Heart left ventricle (tissue), 13 donors: ENCODE measurements at regions not wholly inside any gene's neighbourhood (a gene's known extent, or its start where the extent isn't known, plus 50 kb on each side); places are given as distances from the start of the nearest gene placed in this dataset.

Experiments
- CTCF ChIP-seq, 12 donors: fragments of 200-600 bp; sonication (generic) in 4 of 12; IDR thresholded peaks; one replicate each; pipeline versions ENCODE4 v1.5.0 to v1.8.0; 2018 to 2022; ENCODE audit warnings: antibody characterized with exemption in 12 of 12, mild to moderate bottlenecking in 5 of 12
- POLR2A ChIP-seq, 2 donors: fragments of 450-650 bp; IDR thresholded peaks; one replicate each; pipeline ENCODE4 v1.6.1; 2017; ENCODE audit warnings: antibody characterized with exemption in 2 of 2, mild to moderate bottlenecking in 2 of 2, moderate library complexity in 2 of 2
- donor health status: ischemic (EF 13 %, LVEDD 7.1; RV severe dilation, severe dysfunction).
- donor health status: DM: no; HTN: yes; CAD: no.
- donor health status: DM: no; HTN: no; CAD: no.
- donor health status: ischemic (EF 25% LVEDD 6.9; RV normal size, moderate dysfunction).
- donor health status: ischemic (EF 25% LVEDD 5.7; RV mildly dilated, moderate dysfunction).
- donor health status: ischemic (EF 35%, LVEDD 5.7; RV mildly dilated, moderate dysfunction).
- donor health status: nonischemic (EF 11% LVEDD 7.7; RV severe dilation, severe dysfunction).
- donor health status: DM: yes; HTN: yes; CAD: no.
- donor health status: PGD.
- donor health status: ischemic (EF 29% LVEDD 5.4; RV normal size, mild dysfunction).
- donor health status: nonischemic (EF 23%, LVEDD 6.1; RV moderate dilation, normal function).

- TF ChIP-seq CTCF (IDR thresholded peaks at IDR 0.05): no peak
- TF ChIP-seq POLR2A (IDR thresholded peaks at IDR 0.05): no peak
Observed at GRCh38 chr4:15340332-15340731, 87.5 kb upstream of the C1QTNF7 start.
